B cell (primary cell): ENCODE measurements at regions not wholly inside any gene's neighbourhood (a gene's known extent, or its start where the extent isn't known, plus 50 kb on each side); places are given as distances from the start of the nearest gene placed in this dataset.

Experiments used
- ATAC-seq: fragments of 200-7000 bp; cut with Tn5 transposase; one replicate; pipeline ENCODE4 v1.10.0; 2021; ENCODE audit warnings: low read depth, mild to moderate bottlenecking, moderate number of reproducible peaks, moderate library complexity
- CTCF ChIA-PET: fragments of 350-600 bp; sonication (Branson Sonifier 250); formaldehyde crosslinking; loops from one replicate; lab custom pipeline; 2021; ENCODE audit warnings: antibody characterized with exemption, inconsistent platforms; lab: Charles Lee
- POLR2A ChIA-PET: fragments of 350-600 bp; sonication (Branson Sonifier 250); formaldehyde crosslinking; loops from one replicate; lab custom pipeline; 2021; ENCODE audit warnings: antibody characterized with exemption; lab: Charles Lee
- DNase-seq: peaks from one replicate; pipeline ENCODE4 v3.0.0; 2013
- H2AFZ ChIP-seq: 2 replicates; pipeline ENCODE4 v1.6.1; 2012; ENCODE audit warnings: mild to moderate bottlenecking, low read depth, low read length; ENCODE audit not compliant: insufficient read depth, poor library complexity, severe bottlenecking
- H3K27ac ChIP-seq, 2 donors: 1 replicate in 1 of 2; 2 replicates in 1 of 2; pipeline ENCODE4 v1.5.1; 2012 to 2013; ENCODE audit warnings: low read length in 2 of 2, mild to moderate bottlenecking in 2 of 2, moderate library complexity in 1 of 2
- H3K27me3 ChIP-seq, 4 experiments: fragments of 200-600 bp in 1 of 4; sonication (generic) in 1 of 4; replicated peaks in 1 of 4; 1 replicate in 2 of 4; 2 replicates in 2 of 4; pipeline versions ENCODE4 v1.6.1 to v1.7.0; 2013 to 2016; ENCODE audit warnings: low read length in 3 of 4, mild to moderate bottlenecking in 2 of 4, mixed read lengths in 1 of 4, moderate library complexity in 1 of 4; ENCODE audit not compliant: insufficient read depth in 4 of 4, control insufficient read depth in 3 of 4; ENCODE audit errors: control extremely low read depth in 1 of 4
- H3K36me3 ChIP-seq, 2 experiments: replicated peaks in 1 of 2; 1 replicate in 1 of 2; 2 replicates in 1 of 2; pipeline versions ENCODE4 v1.6.1 to v1.7.1; 2013; ENCODE audit warnings: low read length in 1 of 2; ENCODE audit not compliant: insufficient read depth in 2 of 2, control insufficient read depth in 1 of 2; ENCODE audit errors: control extremely low read depth in 1 of 2, extremely low read depth in 1 of 2
- H3K4me1 ChIP-seq, 2 donors: fragments of 200-600 bp in 1 of 2; sonication (generic) in 1 of 2; 1 replicate in 1 of 2; 2 replicates in 1 of 2; pipeline versions ENCODE4 v1.5.1 to v1.6.1; 2013 to 2017; ENCODE audit warnings: low read length in 2 of 2; ENCODE audit not compliant: control insufficient read depth in 2 of 2, insufficient read depth in 2 of 2
- H3K4me2 ChIP-seq: replicated peaks from 2 replicates; pipeline ENCODE3; 2012; ENCODE audit warnings: mild to moderate bottlenecking, low read depth, low read length; ENCODE audit not compliant: poor library complexity, severe bottlenecking
- H3K4me3 ChIP-seq, 5 experiments: fragments of 200-600 bp in 1 of 5; sonication (generic) in 1 of 5; 1 replicate in 3 of 5; 2 replicates in 2 of 5; pipeline versions ENCODE4 v1.5.1 to v1.7.0; 2011 to 2016; ENCODE audit warnings: low read length in 4 of 5, mild to moderate bottlenecking in 4 of 5, low read depth in 2 of 5, control low read depth in 1 of 5, moderate library complexity in 1 of 5; ENCODE audit not compliant: insufficient read depth in 1 of 5; ENCODE audit errors: control extremely low read depth in 1 of 5, extremely low read depth in 1 of 5
- H3K79me2 ChIP-seq: fragments of 200-600 bp; sonication (generic); one replicate; pipeline ENCODE4 v1.6.0; 2016; ENCODE audit warnings: low read length; ENCODE audit not compliant: control insufficient read depth, insufficient read depth
- H3K9ac ChIP-seq: fragments of 200-600 bp; sonication (generic); 2 replicates; pipeline ENCODE4 v1.6.1; 2017; ENCODE audit warnings: mild to moderate bottlenecking, low read length, moderate library complexity
- H3K9me3 ChIP-seq, 3 donors: one replicate each; pipeline versions ENCODE4 v1.6.1 to v1.7.1; 2013; ENCODE audit warnings: low read length in 2 of 3; ENCODE audit not compliant: control insufficient read depth in 2 of 3, insufficient read depth in 1 of 3; ENCODE audit errors: control extremely low read depth in 1 of 3
- H4K20me1 ChIP-seq: 2 replicates; pipeline ENCODE4 v1.6.0; 2012; ENCODE audit warnings: mild to moderate bottlenecking, low read length; ENCODE audit not compliant: insufficient read depth, control insufficient read depth, poor library complexity, severe bottlenecking
- H3K27ac Mint-ChIP-seq: one replicate; pipeline ENCODE4 v1.8.0; 2021; ENCODE audit warnings: mixed read lengths
- H3K27me3 Mint-ChIP-seq: one replicate; pipeline ENCODE4 v1.8.0; 2021; ENCODE audit warnings: mixed read lengths
- H3K4me1 Mint-ChIP-seq: one replicate; pipeline ENCODE4 v1.8.0; 2021; ENCODE audit warnings: mixed read lengths
- H3K4me3 Mint-ChIP-seq: one replicate; pipeline ENCODE4 v1.8.0; 2021; ENCODE audit warnings: mixed read lengths
- H3K9me3 Mint-ChIP-seq: one replicate; pipeline ENCODE4 v1.8.0; 2022; ENCODE audit warnings: mixed read lengths; ENCODE audit not compliant: insufficient read depth
- CTCF ChIP-seq: fragments of 200-600 bp; IDR thresholded peaks from one replicate; pipeline ENCODE4 v1.8.0; 2022; ENCODE audit warnings: antibody characterized with exemption, mild to moderate bottlenecking
- EZH2 ChIP-seq: IDR thresholded peaks from 2 replicates; pipeline ENCODE4 v1.6.1; 2012; ENCODE audit warnings: borderline replicate concordance, low read depth, mild to moderate bottlenecking, moderate library complexity, low read length; ENCODE audit not compliant: insufficient read depth, poor library complexity, severe bottlenecking
- WGBS: methylation state at CpG from one replicate; pipeline ENCODE4 v1.1.5; 2013; ENCODE audit warnings: missing lambda C conversion rate; ENCODE audit not compliant: insufficient coverage; 5-methylcytosine and 5-hydroxymethylcytosine counted together
- intact Hi-C: fragments of 100-400 bp; cut with micrococcal nuclease; formaldehyde crosslinking; loops from one replicate; pipeline ENCODE4 v1.10.0; 2022

GRCh38 chrX:16427668-16428067 lies 222.3 kb upstream of the S100G start:
- H3K27ac ChIP-seq = no peak overlapping the region
- H3K27me3 Mint-ChIP-seq = peaks cover 11% of the 10 kb centered on the region
- H3K4me3 ChIP-seq = no peak overlapping the region
- H3K9me3 ChIP-seq = no peaks in the 10 kb centered on the region
- H3K4me3 Mint-ChIP-seq = no peak overlapping the region
- no peaks in the 10 kb centered on the region for H3K4me1 ChIP-seq
- ATAC-seq (no peak), DNase-seq (no peak)
- intact Hi-C loops = no loop called here
- H3K27me3 ChIP-seq = no peaks in the 10 kb centered on the region
- no peaks in the 10 kb centered on the region for H3K9me3 Mint-ChIP-seq
- H3K79me2 ChIP-seq = no peaks in the 10 kb centered on the region
- no peak overlapping the region for H3K4me2 ChIP-seq
- TF ChIP-seq CTCF = no peak
- no peak for TF ChIP-seq EZH2
- ChIA-PET CTCF (no interaction called here), POLR2A (no interaction called here)
- H3K4me1 Mint-ChIP-seq = peaks cover 6% of the 10 kb centered on the region
- H4K20me1 ChIP-seq = no peaks in the 10 kb centered on the region
- WGBS = 20% methylated on average over 1 of the region's 3 CpGs
- H3K36me3 ChIP-seq = no peaks in the 10 kb centered on the region
- no peak overlapping the region for H3K27ac Mint-ChIP-seq
- no peak overlapping the region for H3K9ac ChIP-seq
- no peak overlapping the region for H2AFZ ChIP-seq

GRCh38 chrX:16429406-16429805 lies 220.6 kb upstream of the S100G start:
- Histone ChIP-seq H3K36me3 (no peaks in the 10 kb centered on the region), H2AFZ (no peak overlapping the region), H3K4me2 (no peak overlapping the region), H3K9ac (no peak overlapping the region), H4K20me1 (no peaks in the 10 kb centered on the region), H3K9me3 (no peaks in the 10 kb centered on the region), H3K27me3 (no peaks in the 10 kb centered on the region), H3K4me3 (no peak overlapping the region), H3K4me1 (no peaks in the 10 kb centered on the region), H3K79me2 (no peaks in the 10 kb centered on the region), H3K27ac (no peak overlapping the region)
- CTCF ChIA-PET = interaction anchor here (0.8 kb wide), 1 partner anchor 9 kb away, joined by 4 read pairs; no protein-coding TSS in a partner anchor
- DNase-seq = no peak
- Mint-ChIP-seq H3K27me3 (peaks cover 9% of the 10 kb centered on the region), H3K27ac (no peak overlapping the region), H3K4me1 (peaks cover under 1% of the 10 kb centered on the region), H3K4me3 (no peak overlapping the region), H3K9me3 (no peaks in the 10 kb centered on the region)
- intact Hi-C loops = no loop called here
- ATAC-seq = no peak
- WGBS = 100% methylated on average over 2 of the region's 4 CpGs
- TF ChIP-seq CTCF (no peak), EZH2 (no peak)
- POLR2A ChIA-PET = no interaction called here
